ENCODE measurements at regions not wholly inside any gene's neighbourhood (a gene's known extent, or its start where the extent isn't known, plus 50 kb on each side); places are given as distances from the start of the nearest gene placed in this dataset.

- Histone ChIP-seq H3K9me3 (ENCODE audit: control insufficient read depth, low read length) (no peaks in the 10 kb centered on the region), H3K27ac (ENCODE audit: low read depth, low read length, severe bottlenecking) (no peak overlapping the region), H3K36me3 (ENCODE audit: control insufficient read depth, insufficient read depth, low read length) (no peaks in the 10 kb centered on the region), H3K4me3 (ENCODE audit: extremely low read depth, insufficient read depth, low read length, poor library complexity, severe bottlenecking) (no peak overlapping the region), H3K4me1 (ENCODE audit: control insufficient read depth, insufficient read depth, low read length, poor library complexity, severe bottlenecking) (peaks cover 14% of the 10 kb centered on the region)
- WGBS, 2 experiments (ENCODE audit: insufficient coverage in 2 of 2), result 92 to 94% methylated on average over 3 to 4 of the region's 5 CpGs
Observed at GRCh38 chr11:11039208-11039965, 181.5 kb upstream of the ZBED5 start.

DNA sequence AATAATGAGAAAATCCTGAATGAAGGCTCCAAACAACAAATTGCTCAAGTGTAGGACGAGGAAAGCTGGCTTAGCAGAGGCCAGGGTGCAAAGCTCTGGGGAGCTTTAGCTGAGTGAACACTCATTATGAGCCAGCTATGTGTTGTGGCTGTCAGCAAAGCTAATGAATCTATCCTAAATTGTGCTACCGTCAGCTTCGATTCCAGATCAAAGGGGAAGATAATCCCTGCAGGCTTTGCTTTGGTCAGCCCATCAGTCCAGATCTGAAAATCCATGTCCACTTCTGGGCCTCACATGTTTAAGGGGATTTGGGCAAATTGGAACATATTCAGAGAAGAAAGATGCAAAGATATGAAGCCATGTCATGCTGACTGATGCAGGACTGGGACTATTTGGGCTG lies 180.9 kb upstream of the ZBED5 start:
- WGBS, 2 experiments (ENCODE audit: insufficient coverage in 2 of 2), result 80 to 97% methylated on average over 3 of the region's 3 CpGs
- no peaks in the 10 kb centered on the region for H3K9me3 ChIP-seq (ENCODE audit: control insufficient read depth, low read length)
- H3K4me1 ChIP-seq (ENCODE audit: control insufficient read depth, insufficient read depth, low read length, poor library complexity, severe bottlenecking), result peaks cover 11% of the 10 kb centered on the region
- no peak overlapping the region for H3K4me3 ChIP-seq (ENCODE audit: extremely low read depth, insufficient read depth, low read length, poor library complexity, severe bottlenecking)
- H3K36me3 ChIP-seq (ENCODE audit: control insufficient read depth, insufficient read depth, low read length), result no peaks in the 10 kb centered on the region
- H3K27ac ChIP-seq (ENCODE audit: low read depth, low read length, severe bottlenecking), result no peak overlapping the region

- H3K9me3 ChIP-seq (ENCODE audit: control insufficient read depth, low read length), result no peaks in the 10 kb centered on the region
- H3K27ac ChIP-seq (ENCODE audit: low read depth, low read length, severe bottlenecking), result no peak overlapping the region
- H3K36me3 ChIP-seq (ENCODE audit: control insufficient read depth, insufficient read depth, low read length), result no peaks in the 10 kb centered on the region
- 86 to 100% methylated on average over 2 of the region's 3 CpGs for WGBS, 2 experiments (ENCODE audit: insufficient coverage in 2 of 2)
- H3K4me1 ChIP-seq (ENCODE audit: control insufficient read depth, insufficient read depth, low read length, poor library complexity, severe bottlenecking), result peaks cover 11% of the 10 kb centered on the region
- no peak overlapping the region for H3K4me3 ChIP-seq (ENCODE audit: extremely low read depth, insufficient read depth, low read length, poor library complexity, severe bottlenecking)
Observed at GRCh38 chr11:11038352-11038751, 180.5 kb upstream of the ZBED5 start.

DNA sequence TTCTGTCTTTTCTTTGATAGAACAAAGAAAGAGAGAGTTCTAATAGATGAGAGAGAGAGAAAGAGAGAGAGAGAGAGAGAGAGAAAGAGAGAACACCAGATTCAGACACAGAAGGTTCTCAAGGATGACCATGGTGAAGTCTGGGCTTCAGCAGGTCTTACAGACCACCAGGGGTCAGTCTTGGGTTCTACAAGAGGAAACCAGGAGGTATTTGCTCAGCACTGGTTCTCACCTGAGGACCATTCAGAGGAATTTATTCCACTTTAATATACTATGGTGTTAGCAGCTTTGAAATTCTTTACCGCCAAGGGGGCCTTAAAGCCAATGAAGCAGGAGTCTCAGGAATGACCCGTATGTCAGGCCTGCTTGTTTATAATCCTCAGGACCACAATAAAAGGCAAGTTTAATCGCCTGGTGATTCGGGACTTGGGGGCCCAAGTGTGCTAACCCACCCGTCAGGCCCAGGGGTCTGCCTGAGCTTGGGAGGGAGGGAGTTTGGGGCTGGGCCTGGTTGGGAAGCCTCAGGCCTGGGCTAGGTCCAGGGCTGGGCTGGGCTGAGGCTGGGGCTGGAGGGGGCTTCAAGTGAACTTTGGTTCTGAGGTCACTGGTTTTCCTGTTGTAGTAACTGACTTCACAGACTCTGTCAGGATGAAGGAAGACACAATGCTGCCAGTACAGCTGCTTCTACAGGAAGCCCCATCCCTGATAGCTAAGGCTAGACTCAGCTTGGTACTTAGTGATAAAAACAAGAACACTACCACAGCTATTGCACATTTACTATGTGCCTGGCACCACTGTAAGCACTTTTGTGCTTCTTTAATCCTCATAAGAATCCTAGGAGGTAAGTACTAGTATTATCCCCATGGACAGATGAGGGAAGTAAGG lies 179.2 kb upstream of the ZBED5 start:
- H3K27ac ChIP-seq (ENCODE audit: low read depth, low read length, severe bottlenecking), result no peak overlapping the region
- H3K4me3 ChIP-seq (ENCODE audit: extremely low read depth, insufficient read depth, low read length, poor library complexity, severe bottlenecking), result no peak overlapping the region
- H3K36me3 ChIP-seq (ENCODE audit: control insufficient read depth, insufficient read depth, low read length), result no peaks in the 10 kb centered on the region
- no peaks in the 10 kb centered on the region for H3K9me3 ChIP-seq (ENCODE audit: control insufficient read depth, low read length)
- WGBS, 2 experiments (ENCODE audit: insufficient coverage in 2 of 2), result 76 to 77% methylated on average over 5 of the region's 5 CpGs
- H3K4me1 ChIP-seq (ENCODE audit: control insufficient read depth, insufficient read depth, low read length, poor library complexity, severe bottlenecking), result peaks cover 11% of the 10 kb centered on the region

- H3K36me3 ChIP-seq (ENCODE audit: control insufficient read depth, insufficient read depth, low read length), result no peaks in the 10 kb centered on the region
- no peak overlapping the region for H3K27ac ChIP-seq (ENCODE audit: low read depth, low read length, severe bottlenecking)
- no peaks in the 10 kb centered on the region for H3K9me3 ChIP-seq (ENCODE audit: control insufficient read depth, low read length)
- 100% methylated on average over 1 of the region's 3 CpGs; no CpG with 5 or more reads in 1 of the 2 experiments for WGBS, 2 experiments (ENCODE audit: insufficient coverage in 2 of 2)
- H3K4me3 ChIP-seq (ENCODE audit: extremely low read depth, insufficient read depth, low read length, poor library complexity, severe bottlenecking), result no peak overlapping the region
- H3K4me1 ChIP-seq (ENCODE audit: control insufficient read depth, insufficient read depth, low read length, poor library complexity, severe bottlenecking), result peaks cover 9% of the 10 kb centered on the region
Observed at GRCh38 chr11:11036185-11036847, 178.5 kb upstream of the ZBED5 start.

GRCh38 chr11:11035331-11035730 lies 177.5 kb upstream of the ZBED5 start:
- Histone ChIP-seq H3K4me1 (ENCODE audit: control insufficient read depth, insufficient read depth, low read length, poor library complexity, severe bottlenecking) (peaks cover 6% of the 10 kb centered on the region), H3K4me3 (ENCODE audit: extremely low read depth, insufficient read depth, low read length, poor library complexity, severe bottlenecking) (no peak overlapping the region), H3K36me3 (ENCODE audit: control insufficient read depth, insufficient read depth, low read length) (no peaks in the 10 kb centered on the region), H3K27ac (ENCODE audit: low read depth, low read length, severe bottlenecking) (no peak overlapping the region), H3K9me3 (ENCODE audit: control insufficient read depth, low read length) (no peaks in the 10 kb centered on the region)
- 86% methylated on average over 1 of the region's 1 CpG; no CpG with 5 or more reads in 1 of the 2 experiments for WGBS, 2 experiments (ENCODE audit: insufficient coverage in 2 of 2)

GRCh38 chr11:11034476-11034875 lies 176.6 kb upstream of the ZBED5 start:
- WGBS, 2 experiments (ENCODE audit: insufficient coverage in 2 of 2), result no CpG with 5 or more reads among the region's 5 CpGs
- no peaks in the 10 kb centered on the region for H3K36me3 ChIP-seq (ENCODE audit: control insufficient read depth, insufficient read depth, low read length)
- H3K27ac ChIP-seq (ENCODE audit: low read depth, low read length, severe bottlenecking), result no peak overlapping the region
- peaks cover 6% of the 10 kb centered on the region for H3K4me1 ChIP-seq (ENCODE audit: control insufficient read depth, insufficient read depth, low read length, poor library complexity, severe bottlenecking)
- H3K4me3 ChIP-seq (ENCODE audit: extremely low read depth, insufficient read depth, low read length, poor library complexity, severe bottlenecking), result no peak overlapping the region
- H3K9me3 ChIP-seq (ENCODE audit: control insufficient read depth, low read length), result no peaks in the 10 kb centered on the region

GRCh38 chr11:11032066-11032465 lies 174.2 kb upstream of the ZBED5 start:
- H3K36me3 ChIP-seq (ENCODE audit: control insufficient read depth, insufficient read depth, low read length), result no peaks in the 10 kb centered on the region
- H3K4me1 ChIP-seq (ENCODE audit: control insufficient read depth, insufficient read depth, low read length, poor library complexity, severe bottlenecking), result no peaks in the 10 kb centered on the region
- H3K4me3 ChIP-seq (ENCODE audit: extremely low read depth, insufficient read depth, low read length, poor library complexity, severe bottlenecking), result no peak overlapping the region
- H3K27ac ChIP-seq (ENCODE audit: low read depth, low read length, severe bottlenecking), result no peak overlapping the region
- WGBS, 2 experiments (ENCODE audit: insufficient coverage in 2 of 2), result no CpG with 5 or more reads among the region's 1 CpG
- H3K9me3 ChIP-seq (ENCODE audit: control insufficient read depth, low read length), result no peaks in the 10 kb centered on the region

GRCh38 chr11:11029027-11029426 lies 171.2 kb upstream of the ZBED5 start:
- H3K4me1 ChIP-seq (ENCODE audit: control insufficient read depth, insufficient read depth, low read length, poor library complexity, severe bottlenecking), result peaks cover 3% of the 10 kb centered on the region
- WGBS, 2 experiments (ENCODE audit: insufficient coverage in 2 of 2), result 100% methylated on average over 1 to 2 of the region's 3 CpGs
- H3K4me3 ChIP-seq (ENCODE audit: extremely low read depth, insufficient read depth, low read length, poor library complexity, severe bottlenecking), result no peak overlapping the region

GRCh38 chr11:11028017-11028692 lies 170.3 kb upstream of the ZBED5 start:
- Histone ChIP-seq H3K4me1 (ENCODE audit: control insufficient read depth, insufficient read depth, low read length, poor library complexity, severe bottlenecking) (peaks cover 3% of the 10 kb centered on the region), H3K36me3 (ENCODE audit: control insufficient read depth, insufficient read depth, low read length) (no peaks in the 10 kb centered on the region), H3K27ac (ENCODE audit: low read depth, low read length, severe bottlenecking) (no peak overlapping the region), H3K9me3 (ENCODE audit: control insufficient read depth, low read length) (no peaks in the 10 kb centered on the region), H3K4me3 (ENCODE audit: extremely low read depth, insufficient read depth, low read length, poor library complexity, severe bottlenecking) (no peak overlapping the region)
- WGBS, 2 experiments (ENCODE audit: insufficient coverage in 2 of 2), result 28 to 41% methylated on average over 3 of the region's 5 CpGs

More at GRCh38 chr11:11029027-11029426, 171.2 kb upstream of the ZBED5 start:
- Histone ChIP-seq H3K9me3 (ENCODE audit: control insufficient read depth, low read length) (no peaks in the 10 kb centered on the region), H3K36me3 (ENCODE audit: control insufficient read depth, insufficient read depth, low read length) (no peaks in the 10 kb centered on the region), H3K27ac (ENCODE audit: low read depth, low read length, severe bottlenecking) (no peak overlapping the region)
